ENCODE measurements at regions not wholly inside any gene's neighbourhood (a gene's known extent, or its start where the extent isn't known, plus 50 kb on each side); places are given as distances from the start of the nearest gene placed in this dataset.

DNA sequence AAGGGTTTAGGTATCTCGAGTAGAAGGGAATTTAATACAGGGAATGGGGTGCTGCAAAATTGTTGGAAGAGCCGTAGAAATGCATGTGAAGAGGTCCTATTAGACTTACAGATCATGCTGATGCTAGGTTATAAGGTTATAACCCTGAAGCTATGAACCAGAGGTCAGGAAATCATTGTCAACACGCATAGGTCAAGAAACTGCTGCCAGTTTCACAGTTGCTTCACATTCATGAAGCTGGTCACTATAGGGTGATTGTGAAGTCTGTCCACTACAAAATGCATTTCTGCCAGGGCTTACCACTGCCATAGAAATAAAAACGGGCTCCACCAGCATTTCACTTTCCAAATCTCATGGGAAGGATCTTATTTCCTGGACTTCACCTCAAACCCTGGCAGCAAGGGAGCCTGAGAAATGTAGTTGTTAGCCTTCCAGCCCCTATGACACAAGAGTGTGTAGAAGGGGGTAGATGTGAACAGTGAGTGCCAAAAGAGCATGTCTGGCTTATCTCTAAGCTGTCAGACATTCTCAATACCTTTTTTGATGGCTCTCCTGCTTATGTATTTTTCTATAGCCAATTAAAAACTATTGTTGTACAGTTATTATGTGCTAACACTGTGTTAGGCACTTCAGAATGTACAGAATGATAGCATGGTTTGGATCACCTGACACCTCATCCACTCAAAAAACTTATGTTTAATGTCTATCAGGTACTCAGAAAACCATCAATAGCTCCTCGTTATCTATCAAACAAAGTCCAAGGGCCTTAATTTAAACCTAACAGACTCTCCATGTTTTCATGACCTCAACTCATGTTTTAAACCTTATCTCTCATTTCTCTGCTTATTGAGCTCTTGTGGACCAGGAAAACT is 148.3 kb upstream of the TSC22D2 start:
- no peak for TF ChIP-seq EZH2 (IDR thresholded peaks at IDR 0.05; ENCODE audit: insufficient read depth, poor library complexity, severe bottlenecking)
- TF ChIP-seq EZH2phosphoT487 (IDR thresholded peaks at IDR 0.05; ENCODE audit: insufficient read depth, low read depth), result no peak
